ENCODE measurements at regions not wholly inside any gene's neighbourhood (a gene's known extent, or its start where the extent isn't known, plus 50 kb on each side); places are given as distances from the start of the nearest gene placed in this dataset.

- TF ChIP-seq CTCF (IDR thresholded peaks at IDR 0.05) (no peak), POLR2AphosphoS5 (IDR thresholded peaks at IDR 0.05) (no peak), POLR2A (IDR thresholded peaks at IDR 0.05) (no peak)
Observed at GRCh38 chr14:82134411-82134810, 600.8 kb upstream of the SEL1L start.

Data from upper lobe of left lung (tissue), 4 donors.